GM18858 (cell line): ENCODE measurements at regions not wholly inside any gene's neighbourhood (a gene's known extent, or its start where the extent isn't known, plus 50 kb on each side); places are given as distances from the start of the nearest gene placed in this dataset.

Source experiments
- ATAC-seq: cut with Tn5 transposase; IDR thresholded peaks from one replicate; pipeline ENCODE4 v1.9.1; 2021; ENCODE audit not compliant: unreplicated experiment

GRCh38 chr4:138028923-138029322 lies 213.2 kb downstream of the SLC7A11 start:
- no peak for ATAC-seq

DNA sequence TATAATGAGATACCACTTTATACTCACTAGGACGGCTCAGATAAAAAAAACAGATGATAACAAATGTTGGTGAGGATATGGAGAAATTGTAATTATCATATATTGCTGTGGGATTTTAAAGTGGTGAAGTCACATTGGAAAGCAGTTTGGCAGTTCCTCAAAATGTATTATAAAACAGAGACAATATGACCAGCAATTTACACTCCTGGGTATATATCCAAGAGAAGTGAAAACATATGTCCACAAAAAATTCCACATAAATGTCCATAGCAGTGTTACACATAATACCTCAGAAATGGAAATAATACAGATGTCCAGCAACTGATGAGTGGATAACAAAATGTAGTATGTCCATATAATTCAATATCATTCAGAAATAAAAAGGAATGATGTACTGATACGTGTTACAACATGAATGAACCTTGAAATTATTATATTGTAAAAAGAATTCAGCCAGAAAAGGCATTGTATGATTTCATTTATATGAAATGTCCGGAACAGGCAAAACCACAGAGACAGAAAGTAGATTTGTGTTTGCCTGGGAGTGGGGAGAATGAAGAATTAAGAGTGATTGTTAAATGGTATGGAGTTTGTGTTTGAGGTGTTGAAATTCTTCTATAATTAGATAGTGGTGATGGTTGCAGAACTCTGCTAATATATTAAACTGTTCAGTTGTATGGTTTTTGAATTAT lies 220.9 kb downstream of the SLC7A11 start:
- no peak for ATAC-seq

DNA sequence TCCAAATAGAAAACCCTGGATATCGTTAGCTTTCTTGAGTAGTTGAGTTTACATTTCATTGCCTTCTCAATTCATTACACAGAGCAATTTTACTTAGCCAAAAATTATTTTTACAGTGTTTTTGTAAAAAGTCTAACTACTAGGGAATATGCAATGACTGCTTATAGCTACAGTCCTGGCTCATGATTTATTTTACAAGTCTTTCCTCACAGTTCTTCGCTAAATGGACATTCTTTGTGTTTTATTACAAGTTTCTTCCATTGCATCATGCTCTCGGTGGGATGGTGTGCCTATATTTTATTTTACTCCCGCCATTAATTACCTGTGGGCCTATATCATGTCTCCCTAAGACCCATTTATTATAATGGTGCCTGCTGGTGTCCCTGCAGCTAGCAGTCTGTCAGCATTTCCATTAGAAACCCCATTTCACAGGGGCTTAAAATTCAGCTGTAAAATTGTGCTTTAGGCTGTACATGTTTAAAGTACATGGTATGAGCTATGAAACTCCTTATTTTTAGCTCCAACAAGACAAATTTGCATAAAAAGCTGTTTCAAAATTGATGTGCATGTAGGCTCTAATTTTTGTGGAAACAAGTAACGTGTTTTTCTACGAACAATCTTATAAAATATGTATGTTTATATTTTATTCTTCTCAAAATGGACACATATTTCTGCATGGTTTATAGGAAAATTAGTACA lies 227.4 kb downstream of the SLC7A11 start:
- no peak for ATAC-seq

- no peak for ATAC-seq
Measured at GRCh38 chr4:138013625-138014024, 228.5 kb downstream of the SLC7A11 start.

DNA sequence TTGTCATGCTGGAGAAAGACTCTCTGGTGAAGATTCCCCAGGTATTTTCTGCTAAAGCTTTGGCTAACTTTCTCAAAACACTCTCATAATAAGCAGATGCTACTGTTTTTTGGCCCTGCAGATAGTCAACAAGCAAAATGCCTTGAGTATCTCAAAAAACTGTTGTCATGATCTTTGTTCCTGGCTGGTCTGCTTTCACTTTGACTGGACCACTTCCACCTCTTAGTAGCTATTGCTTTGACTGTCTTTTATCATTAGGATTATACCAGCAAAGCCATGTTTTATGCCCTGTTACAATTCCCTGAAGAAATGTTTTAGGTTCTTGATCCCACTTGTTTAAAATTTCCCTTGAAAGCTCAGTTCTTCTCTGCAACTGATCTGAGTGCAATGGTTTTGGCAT lies 231.5 kb downstream of the SLC7A11 start:
- peak; percentile 81 for ATAC-seq

DNA sequence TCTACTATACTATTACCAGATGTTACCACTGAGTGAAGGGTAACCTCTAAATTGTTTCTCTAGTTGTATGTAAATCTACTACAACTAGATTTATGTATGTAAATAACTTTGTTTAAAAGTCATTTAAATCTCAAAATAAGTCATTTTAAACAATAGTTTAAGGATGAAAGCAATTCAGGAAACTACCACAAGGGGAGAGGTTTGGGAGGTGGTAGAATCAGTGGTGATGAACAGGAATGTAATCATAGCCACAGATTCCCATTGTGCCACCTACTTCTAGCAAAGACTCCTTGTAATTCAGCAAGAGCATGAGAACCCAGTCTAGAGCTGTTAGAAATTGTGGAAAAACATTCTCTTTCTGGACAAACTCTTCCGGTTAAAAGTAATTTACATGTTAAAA lies 234.6 kb downstream of the SLC7A11 start:
- ATAC-seq: no peak

- ATAC-seq: no peak
Measured at GRCh38 chr4:138005486-138005885, 236.7 kb downstream of the SLC7A11 start.

DNA sequence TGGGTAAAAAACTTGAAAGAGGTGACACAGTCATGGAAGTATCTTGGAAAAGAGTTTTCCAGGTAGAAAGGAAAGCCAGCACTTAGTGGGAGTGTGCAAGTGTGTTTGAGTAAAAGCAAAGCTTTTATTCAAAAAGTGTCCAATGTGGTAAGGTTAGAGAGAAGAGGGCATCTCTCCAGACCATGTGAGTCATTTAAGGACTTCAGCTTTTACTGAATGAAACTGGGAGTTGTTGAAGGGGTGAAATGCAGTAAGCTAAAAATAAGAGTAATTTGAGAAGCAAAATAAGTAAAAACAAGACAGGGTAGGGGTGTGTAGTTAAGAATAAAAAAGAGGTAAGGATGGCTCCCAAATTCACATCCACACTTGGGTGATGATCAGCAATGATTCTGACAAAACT lies 238.9 kb downstream of the SLC7A11 start:
- ATAC-seq: peak; percentile 99

DNA sequence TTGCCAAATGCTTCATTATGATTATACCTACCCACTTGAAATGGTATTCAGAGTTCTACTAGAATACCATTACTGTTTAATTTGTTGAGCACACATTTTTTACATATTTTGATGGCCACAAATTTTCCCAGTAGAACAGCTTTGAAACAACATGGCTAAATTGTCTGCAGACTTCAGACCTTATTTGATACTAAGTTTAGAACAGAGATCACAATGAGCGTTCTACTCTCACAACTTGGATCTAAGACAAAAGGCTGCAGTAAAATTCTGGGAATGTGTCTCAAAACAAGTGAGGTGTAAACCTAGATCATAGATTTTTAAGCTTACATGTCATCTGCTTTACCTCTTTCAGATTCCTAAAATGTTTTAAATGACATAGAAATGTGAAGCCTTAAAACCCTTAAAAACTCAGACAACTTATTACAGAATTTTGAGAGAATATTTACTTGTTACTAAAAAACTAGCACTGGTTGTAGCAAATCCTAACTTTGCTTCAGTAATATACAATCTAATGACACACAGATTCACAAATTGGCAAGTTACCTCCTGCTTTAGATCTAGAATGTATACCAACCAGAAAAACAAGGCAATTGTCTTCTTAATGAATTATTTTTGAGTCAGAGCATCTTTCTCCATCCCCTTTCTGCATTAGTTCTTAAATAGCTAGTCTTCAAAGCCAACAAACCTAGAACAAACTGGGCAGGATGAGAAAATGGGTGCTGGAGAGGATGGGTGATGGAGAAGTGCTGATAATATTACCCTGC lies 243.3 kb downstream of the SLC7A11 start:
- no peak for ATAC-seq

- no peak for ATAC-seq
Measured at GRCh38 chr4:137997496-137997895, 244.7 kb downstream of the SLC7A11 start.

GRCh38 chr4:137994853-137995252 lies 247.3 kb downstream of the SLC7A11 start:
- no peak for ATAC-seq

DNA sequence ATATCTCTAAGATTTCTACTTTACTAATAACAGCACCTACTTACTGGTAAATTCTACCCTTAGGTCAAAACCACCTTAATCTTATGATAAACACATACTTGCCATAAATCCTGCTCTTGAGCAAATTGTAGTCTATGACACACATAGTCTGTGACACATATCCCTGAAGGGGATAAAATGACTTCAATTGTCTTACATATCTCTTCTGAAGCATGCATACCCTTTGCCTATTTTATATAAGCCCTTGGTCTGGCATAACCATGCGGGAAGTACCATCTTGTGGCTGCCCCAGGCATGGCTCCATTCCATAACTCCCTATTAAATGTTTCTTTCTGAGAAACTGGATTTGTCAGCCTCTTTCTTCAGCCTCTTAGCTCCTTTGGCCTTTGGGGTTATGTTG lies 248.9 kb downstream of the SLC7A11 start:
- ATAC-seq: no peak

DNA sequence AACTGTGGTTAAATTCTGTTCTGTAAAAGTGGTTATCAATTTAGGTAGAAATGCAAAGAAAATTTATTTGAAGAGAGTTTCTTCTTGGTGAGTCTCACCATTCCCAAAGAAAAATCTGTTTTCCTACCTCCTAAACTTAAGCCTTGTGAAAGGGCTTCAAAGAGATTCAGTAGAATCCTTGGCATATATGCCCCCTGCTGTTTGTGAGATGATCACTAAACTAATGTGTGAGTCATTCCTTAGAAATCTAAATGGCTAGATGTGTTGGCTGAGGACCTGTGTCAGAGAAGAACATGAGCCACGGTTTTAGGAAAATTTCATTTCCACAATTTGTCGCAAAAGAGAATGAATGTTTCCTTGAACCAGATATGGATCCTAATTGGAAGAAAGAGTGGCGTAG lies 260.9 kb downstream of the SLC7A11 start:
- ATAC-seq: no peak

DNA sequence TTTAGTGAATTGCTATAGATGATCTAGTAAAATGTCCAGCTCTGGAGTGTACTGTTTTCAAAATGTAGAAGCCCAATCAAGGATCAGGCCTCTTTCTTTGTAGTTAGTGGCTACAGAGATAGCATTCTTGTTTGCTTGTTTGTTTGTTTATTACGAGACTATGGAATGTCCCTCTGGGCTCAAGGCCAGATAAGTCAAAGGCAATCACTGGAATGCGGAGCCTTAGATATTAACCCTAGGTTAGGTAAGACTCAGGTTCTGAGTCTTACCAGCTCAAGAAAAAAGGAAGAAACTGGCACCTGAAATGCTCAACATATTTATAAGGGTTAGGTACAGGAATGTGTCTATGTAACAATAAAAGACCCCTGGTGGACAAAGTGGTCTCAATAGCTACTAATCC lies 261.5 kb downstream of the SLC7A11 start:
- no peak for ATAC-seq

DNA sequence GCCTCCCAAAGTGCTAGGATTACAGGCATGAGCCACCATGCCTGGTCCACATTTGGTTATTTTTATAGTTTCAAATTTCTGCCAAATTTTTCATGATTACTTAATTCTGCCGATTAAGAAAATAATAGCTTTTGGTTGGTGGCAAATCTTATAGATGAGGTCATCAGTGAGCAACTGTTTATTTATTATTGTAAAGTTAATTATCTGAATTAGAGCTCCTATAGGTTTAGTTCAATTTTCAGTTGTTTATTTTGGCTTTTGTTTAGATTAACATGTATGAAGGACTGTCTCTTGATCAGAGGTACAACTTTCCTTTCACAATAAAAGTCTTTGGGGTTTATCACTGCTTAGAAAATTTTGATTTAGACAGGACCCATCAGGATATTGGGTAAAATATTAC lies 262.2 kb downstream of the SLC7A11 start:
- no peak for ATAC-seq

- ATAC-seq: no peak
Measured at GRCh38 chr4:137968956-137969678, 273.0 kb downstream of the SLC7A11 start.

DNA sequence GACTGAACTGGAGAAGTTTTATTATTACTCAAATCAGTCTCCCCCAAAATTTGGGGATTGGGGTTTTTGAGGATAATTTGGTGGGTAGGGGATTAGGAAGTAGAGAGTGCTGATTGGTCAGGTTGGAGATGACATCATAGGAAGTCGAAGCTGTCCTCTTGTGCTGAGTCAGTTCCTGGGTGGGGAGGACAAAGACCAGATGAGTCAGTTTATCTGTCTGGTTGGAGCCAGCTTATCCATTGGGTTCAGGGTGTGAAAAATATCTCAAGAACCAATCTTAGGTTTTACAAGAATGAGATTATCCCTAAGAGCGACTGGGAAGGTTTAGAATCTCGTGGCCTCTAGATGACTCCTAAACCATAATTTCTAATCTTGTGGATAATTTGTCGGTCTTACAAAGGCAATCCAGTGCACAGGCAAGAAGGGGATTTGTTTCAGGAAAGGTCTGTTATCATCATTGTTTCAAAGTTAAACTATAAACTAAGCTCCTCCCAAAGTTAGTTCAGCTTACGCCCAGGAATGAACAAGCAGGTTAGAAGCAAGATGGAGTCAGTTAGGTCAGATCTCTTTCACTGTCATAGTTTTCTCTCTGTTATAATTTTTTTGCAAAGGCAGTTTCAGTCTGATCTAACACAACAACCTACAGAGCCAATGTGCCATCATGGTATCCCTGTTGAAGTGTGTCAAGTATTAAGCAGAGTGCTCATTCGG lies 274.5 kb downstream of the SLC7A11 start:
- no peak for ATAC-seq

GRCh38 chr4:137966504-137966903 lies 275.6 kb downstream of the SLC7A11 start:
- ATAC-seq: no peak

DNA sequence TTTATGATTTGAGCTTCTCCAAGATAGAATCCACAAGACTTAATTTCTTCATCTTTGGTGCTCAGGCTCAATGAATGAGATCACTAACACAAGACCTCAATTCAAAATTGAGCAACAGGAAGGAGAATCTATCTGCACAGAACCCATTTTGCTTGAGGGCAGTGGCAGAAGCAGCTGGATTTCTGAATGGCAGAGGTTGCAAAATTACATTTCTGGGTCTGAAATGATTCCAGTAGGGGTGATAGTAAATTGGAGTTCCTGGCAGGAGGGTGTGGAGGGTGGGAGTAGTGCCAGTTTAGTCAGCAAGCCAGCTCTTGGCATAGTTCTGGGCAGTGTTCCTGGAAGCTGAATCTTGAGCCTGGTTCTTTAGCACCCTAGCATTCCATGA lies 281.1 kb downstream of the SLC7A11 start:
- no peak for ATAC-seq

- no peak for ATAC-seq
Measured at GRCh38 chr4:137960371-137961050, 281.6 kb downstream of the SLC7A11 start.
